TTC549 (cell line): ENCODE measurements at regions not wholly inside any gene's neighbourhood (a gene's known extent, or its start where the extent isn't known, plus 50 kb on each side); places are given as distances from the start of the nearest gene placed in this dataset.
"Not testable (repeated sequence)": the region's sequence is repeated elsewhere in the genome, so short reads cannot be mapped to it uniquely, and the experiment has no call there.

ENCODE experiments used
- FAIRE-seq: peaks from 2 replicates; lab custom pipeline; 2012; peaks lifted over from hg19 to GRCh38; lab: Jason Lieb, UNC

GRCh38 chr3:96483781-96484180, 330.6 kb upstream of the EPHA6 start:
- FAIRE-seq: no peak

GRCh38 chr3:96488708-96489107, 325.7 kb upstream of the EPHA6 start:
- no peak for FAIRE-seq

GRCh38 chr3:96491023-96491422, 323.4 kb upstream of the EPHA6 start:
- FAIRE-seq: no peak

- no peak for FAIRE-seq
These were observed 322.5 kb upstream of the EPHA6 start for GRCh38 chr3:96491868-96492267.

GRCh38 chr3:96510334-96510733, 304.1 kb upstream of the EPHA6 start:
- no peak for FAIRE-seq

GRCh38 chr3:96537165-96537564, 277.2 kb upstream of the EPHA6 start:
- no peak for FAIRE-seq

- no peak for FAIRE-seq
These were observed 276.2 kb upstream of the EPHA6 start for GRCh38 chr3:96538186-96538585.

GRCh38 chr3:96548073-96548472, 266.3 kb upstream of the EPHA6 start:
- no peak for FAIRE-seq

GRCh38 chr3:96576935-96577334, 237.5 kb upstream of the EPHA6 start:
- no peak for FAIRE-seq

GRCh38 chr3:96584066-96584465, 230.3 kb upstream of the EPHA6 start:
- no peak for FAIRE-seq

- FAIRE-seq: not testable (repeated sequence)
These were observed 207.5 kb upstream of the EPHA6 start for GRCh38 chr3:96606865-96607264.

- FAIRE-seq: no peak
These were observed 194.9 kb upstream of the EPHA6 start for GRCh38 chr3:96619475-96619874.

GRCh38 chr3:96622878-96623277, 191.5 kb upstream of the EPHA6 start:
- FAIRE-seq: no peak

- no peak for FAIRE-seq
These were observed 183.3 kb upstream of the EPHA6 start for GRCh38 chr3:96631050-96631449.

- FAIRE-seq: no peak
These were observed 167.8 kb upstream of the EPHA6 start for GRCh38 chr3:96646596-96646995.

GRCh38 chr3:96657710-96658109, 156.7 kb upstream of the EPHA6 start:
- no peak for FAIRE-seq

- not testable (repeated sequence) for FAIRE-seq
These were observed 142.4 kb upstream of the EPHA6 start for GRCh38 chr3:96671861-96672595.

GRCh38 chr3:96677156-96677555, 137.2 kb upstream of the EPHA6 start:
- FAIRE-seq: no peak

GRCh38 chr3:96678325-96678724, 136.1 kb upstream of the EPHA6 start:
- FAIRE-seq: no peak

- no peak for FAIRE-seq
These were observed 113.8 kb upstream of the EPHA6 start for GRCh38 chr3:96700322-96701315.

GRCh38 chr3:96705895-96706294, 108.5 kb upstream of the EPHA6 start:
- no peak for FAIRE-seq

- no peak for FAIRE-seq
These were observed 107.9 kb upstream of the EPHA6 start for GRCh38 chr3:96706509-96706908.

GRCh38 chr3:96711816-96712215, 102.6 kb upstream of the EPHA6 start:
- FAIRE-seq: no peak
